DOHH2 (cell line): ENCODE measurements at regions not wholly inside any gene's neighbourhood (a gene's known extent, or its start where the extent isn't known, plus 50 kb on each side); places are given as distances from the start of the nearest gene placed in this dataset.
A peak's percentile ranks its signal among the peaks of the same experiment; 100 is the strongest.

Experiments
- H3F3A ChIP-seq: fragments of 200-600 bp; sonication (generic), shearing (Covaris generic); 2 replicates; pipeline ENCODE4 v1.6.0; 2016; ENCODE audit warnings: antibody characterized with exemption, mild to moderate bottlenecking; ENCODE audit not compliant: control insufficient read depth, insufficient read depth
- H3K27ac ChIP-seq: fragments of 200-600 bp; sonication (generic); 2 replicates; pipeline ENCODE4 v1.5.1; 2014; ENCODE audit warnings: low read depth, mild to moderate bottlenecking, low read length, moderate library complexity
- H3K27me3 ChIP-seq: fragments of 200-600 bp; sonication (generic); 2 replicates; pipeline ENCODE4 v1.6.1; 2014; ENCODE audit warnings: mild to moderate bottlenecking, low read length, mixed read lengths; ENCODE audit not compliant: control insufficient read depth
- H3K36me3 ChIP-seq: fragments of 200-600 bp; sonication (generic); 2 replicates; pipeline ENCODE4 v1.6.1; 2014; ENCODE audit warnings: mild to moderate bottlenecking, low read length, moderate library complexity, mixed read lengths; ENCODE audit not compliant: control insufficient read depth
- H3K4me1 ChIP-seq: fragments of 200-600 bp; sonication (generic); 2 replicates; pipeline ENCODE4 v1.6.1; 2014; ENCODE audit warnings: mild to moderate bottlenecking, low read length, mixed read lengths; ENCODE audit not compliant: control insufficient read depth
- H3K4me2 ChIP-seq: fragments of 200-600 bp; sonication (generic); 2 replicates; pipeline ENCODE4 v1.6.0; 2014; ENCODE audit warnings: mild to moderate bottlenecking, low read length, moderate library complexity
- H3K4me3 ChIP-seq: fragments of 200-600 bp; sonication (generic); 2 replicates; pipeline ENCODE4 v1.5.1; 2014; ENCODE audit warnings: mild to moderate bottlenecking, low read length, mixed read lengths
- H3K79me2 ChIP-seq: fragments of 200-600 bp; sonication (generic); 2 replicates; pipeline ENCODE4 v1.6.1; 2014; ENCODE audit warnings: mild to moderate bottlenecking, low read length, mixed read lengths; ENCODE audit not compliant: control insufficient read depth
- H3K9me2 ChIP-seq: fragments of 200-600 bp; sonication (generic); replicated peaks from 2 replicates; pipeline ENCODE4 v1.6.1; 2014; ENCODE audit warnings: mild to moderate bottlenecking, low read length, mixed read lengths; ENCODE audit not compliant: control insufficient read depth
- H3K9me3 ChIP-seq: fragments of 200-600 bp; sonication (generic); 2 replicates; pipeline ENCODE4 v1.6.1; 2014; ENCODE audit warnings: antibody characterized with exemption, low read length, mixed read lengths; ENCODE audit not compliant: control insufficient read depth, insufficient read depth
- H4K20me1 ChIP-seq: fragments of 200-600 bp; sonication (generic); 2 replicates; pipeline ENCODE4 v1.6.0; 2014; ENCODE audit warnings: low read depth, mild to moderate bottlenecking, antibody characterized with exemption, low read length, moderate library complexity; ENCODE audit not compliant: control insufficient read depth, insufficient read depth
- CTCF ChIP-seq: fragments of 200-600 bp; sonication (generic); IDR thresholded peaks from one replicate; pipeline ENCODE4 v1.5.1; 2014; ENCODE audit warnings: antibody characterized with exemption, mild to moderate bottlenecking, low read depth, low read length; ENCODE audit not compliant: poor library complexity, severe bottlenecking
- EZH2phosphoT487 ChIP-seq: fragments of 200-600 bp; sonication (generic); IDR thresholded peaks from 2 replicates; pipeline ENCODE4 v1.6.1; 2017; ENCODE audit warnings: borderline replicate concordance, mild to moderate bottlenecking, antibody characterized with exemption, low read length, moderate library complexity, mixed read lengths

DNA sequence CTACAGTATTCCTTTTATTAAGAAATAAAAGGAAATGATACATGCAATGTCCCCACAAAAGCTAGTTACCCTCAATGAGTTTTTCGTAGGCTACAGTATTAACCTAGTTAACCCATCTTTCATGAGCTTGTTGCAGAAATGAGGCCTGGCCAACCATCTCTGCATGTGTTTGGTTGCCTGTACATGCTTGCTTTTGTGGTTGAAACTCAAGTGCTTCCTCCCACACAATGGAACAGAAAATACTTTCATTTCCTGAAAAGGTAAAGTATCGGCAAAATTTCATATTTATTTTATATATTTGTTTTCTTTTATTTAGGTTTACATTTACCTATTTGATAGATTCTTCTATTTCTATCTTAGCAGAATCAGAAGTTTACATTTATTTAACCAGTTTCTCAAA is 214.6 kb upstream of the FAM241A start:
- H3K9me3 ChIP-seq, result no peaks in the 10 kb centered on the region
- H3K36me3 ChIP-seq, result no peaks in the 10 kb centered on the region
- peak overlapping the region; percentile 46 for H3K4me3 ChIP-seq
- TF ChIP-seq CTCF, result no peak
- TF ChIP-seq EZH2phosphoT487, result no peak
- no peaks in the 10 kb centered on the region for H3K9me2 ChIP-seq
- H3K4me1 ChIP-seq, result peaks cover 74% of the 10 kb centered on the region
- no peaks in the 10 kb centered on the region for H3K27me3 ChIP-seq
- H3K79me2 ChIP-seq, result no peaks in the 10 kb centered on the region
- no peaks in the 10 kb centered on the region for H4K20me1 ChIP-seq
- 0 out of 2 replicates have a peak, but pooled peaks cover 8% of the 10 kb centered on the region for H3F3A ChIP-seq
- peak overlapping the region; percentile 68 for H3K4me2 ChIP-seq
- H3K27ac ChIP-seq, result peak overlapping the region; percentile 68

- H3K4me1 ChIP-seq, result peaks cover 50% of the 10 kb centered on the region
- H3K9me3 ChIP-seq, result no peaks in the 10 kb centered on the region
- no peaks in the 10 kb centered on the region for H3K27me3 ChIP-seq
- TF ChIP-seq CTCF (no peak), EZH2phosphoT487 (no peak)
- peak overlapping the region; percentile 44; the same call in 1 of the 2 replicates for H3K4me2 ChIP-seq
- 0 out of 2 replicates have a peak, but pooled peaks cover 4% of the 10 kb centered on the region for H3F3A ChIP-seq
- H4K20me1 ChIP-seq, result no peaks in the 10 kb centered on the region
- no peak overlapping the region for H3K27ac ChIP-seq
- no peaks in the 10 kb centered on the region for H3K36me3 ChIP-seq
- H3K79me2 ChIP-seq, result no peaks in the 10 kb centered on the region
- no peaks in the 10 kb centered on the region for H3K9me2 ChIP-seq
- H3K4me3 ChIP-seq, result no peak overlapping the region
Measured at GRCh38 chr4:111933703-111934102, 211.6 kb upstream of the FAM241A start.

- H3K4me2 ChIP-seq, result peak overlapping the region; percentile 44
- H3K9me3 ChIP-seq, result no peaks in the 10 kb centered on the region
- no peak for TF ChIP-seq CTCF
- no peak for TF ChIP-seq EZH2phosphoT487
- H3K4me1 ChIP-seq, result peaks cover 46% of the 10 kb centered on the region
- no peaks in the 10 kb centered on the region for H4K20me1 ChIP-seq
- H3K4me3 ChIP-seq, result no peak overlapping the region
- no peaks in the 10 kb centered on the region for H3K36me3 ChIP-seq
- H3F3A ChIP-seq, result 0 out of 2 replicates have a peak, but pooled peaks cover 4% of the 10 kb centered on the region
- no peaks in the 10 kb centered on the region for H3K9me2 ChIP-seq
- no peaks in the 10 kb centered on the region for H3K79me2 ChIP-seq
- no peak overlapping the region for H3K27ac ChIP-seq
- H3K27me3 ChIP-seq, result no peaks in the 10 kb centered on the region
Measured at GRCh38 chr4:111934314-111934713, 210.9 kb upstream of the FAM241A start.

- Histone ChIP-seq H3K36me3 (no peaks in the 10 kb centered on the region), H3K4me1 (peaks cover 18% of the 10 kb centered on the region), H3F3A (no peaks in the 10 kb centered on the region), H3K9me3 (no peaks in the 10 kb centered on the region), H3K79me2 (no peaks in the 10 kb centered on the region), H3K4me3 (no peak overlapping the region), H4K20me1 (no peaks in the 10 kb centered on the region), H3K27ac (no peak overlapping the region), H3K27me3 (no peaks in the 10 kb centered on the region), H3K9me2 (no peaks in the 10 kb centered on the region), H3K4me2 (no peak overlapping the region)
- no peak for TF ChIP-seq EZH2phosphoT487
- peak; percentile 72 for TF ChIP-seq CTCF
Measured at GRCh38 chr4:111937368-111937767, 207.9 kb upstream of the FAM241A start.
